GM18868 (cell line): ENCODE measurements at regions not wholly inside any gene's neighbourhood (a gene's known extent, or its start where the extent isn't known, plus 50 kb on each side); places are given as distances from the start of the nearest gene placed in this dataset.
"Not testable (repeated sequence)": the region's sequence is repeated elsewhere in the genome, so short reads cannot be mapped to it uniquely, and the experiment has no call there.

Source experiments
- ATAC-seq: cut with Tn5 transposase; IDR thresholded peaks from one replicate; pipeline ENCODE4 v1.9.1; 2021; ENCODE audit warnings: mild to moderate bottlenecking, moderate library complexity; ENCODE audit not compliant: unreplicated experiment

DNA sequence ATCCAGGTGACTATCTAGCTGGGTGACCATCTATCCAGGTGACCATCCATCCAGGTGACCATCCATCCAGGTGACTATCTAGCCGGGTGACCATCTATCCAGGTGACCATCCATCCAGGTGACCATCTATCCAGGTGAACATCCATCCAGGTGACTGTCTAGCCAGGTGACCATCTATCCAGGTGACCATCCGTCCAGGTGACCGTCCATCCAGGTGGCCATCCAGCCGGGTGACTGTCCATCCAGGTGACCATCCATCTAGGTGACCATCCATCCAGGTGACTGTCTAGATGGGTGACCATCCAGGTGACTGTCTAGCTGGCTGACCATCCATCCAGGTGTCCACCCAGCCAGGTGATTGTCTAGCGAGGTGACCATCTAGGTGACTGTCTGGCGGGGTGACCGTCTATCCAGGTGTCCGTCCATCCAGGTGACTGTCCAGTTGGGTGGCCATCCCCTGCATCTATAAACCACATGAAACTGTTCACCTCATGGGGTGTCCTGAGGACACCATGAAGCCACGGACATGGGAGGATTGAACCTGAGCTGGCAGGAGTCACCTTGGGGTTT is 305.3 kb downstream of the NDUFA10 start:
- no peak for ATAC-seq

DNA sequence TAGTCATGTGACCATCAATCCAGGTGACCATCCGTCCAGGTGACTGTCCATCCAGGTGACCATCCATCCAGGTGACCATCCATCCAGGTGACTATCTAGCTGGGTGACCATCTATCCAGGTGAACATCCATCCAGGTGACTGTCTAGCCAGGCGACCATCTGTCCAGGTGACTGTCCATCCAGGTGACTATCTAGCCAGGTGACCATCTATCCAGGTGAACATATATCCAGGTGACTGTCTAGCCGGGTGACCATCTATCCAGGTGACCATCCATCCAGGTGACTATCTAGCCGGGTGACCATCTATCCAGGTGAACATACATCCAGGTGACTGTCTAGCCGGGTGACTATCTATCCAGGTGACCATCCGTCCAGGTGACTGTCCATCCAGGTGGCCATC is 306.2 kb downstream of the NDUFA10 start:
- not testable (repeated sequence) for ATAC-seq

DNA sequence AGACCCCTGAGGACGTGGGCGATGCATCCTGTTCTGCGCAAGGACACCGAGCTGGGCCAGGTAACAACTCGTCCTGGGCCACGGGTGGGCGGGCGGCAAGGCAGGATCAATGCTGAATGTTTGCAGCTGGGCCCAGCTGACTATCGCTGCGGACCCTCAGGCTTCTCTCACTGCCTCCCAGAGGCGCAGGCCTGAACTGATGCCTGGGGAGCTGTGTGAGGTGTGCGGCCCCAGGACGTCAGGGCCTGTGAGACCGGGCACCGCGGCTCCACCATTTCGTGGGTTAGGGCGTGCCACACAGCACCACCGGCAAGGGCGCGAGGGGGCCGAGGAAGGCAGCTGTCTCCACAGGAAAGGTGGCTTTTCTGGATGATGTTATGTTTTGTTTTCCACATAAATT is 307.4 kb downstream of the NDUFA10 start:
- ATAC-seq: no peak

DNA sequence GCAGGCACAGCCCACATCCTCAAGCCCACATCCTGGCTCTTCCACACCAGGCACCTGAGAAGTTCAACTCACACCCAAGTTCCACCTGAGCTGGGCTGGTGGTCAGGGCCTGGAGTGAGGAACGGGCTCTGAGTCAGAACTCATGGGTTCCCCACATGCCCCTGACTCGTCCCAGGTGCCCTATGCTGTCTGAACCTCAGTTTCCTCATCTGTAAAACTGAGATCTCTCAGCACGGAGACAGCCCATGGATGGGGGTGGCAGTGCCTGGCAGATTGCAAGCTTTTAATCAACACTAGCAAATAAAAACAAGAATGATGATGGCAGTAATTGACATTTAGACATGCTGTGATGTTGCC is 307.8 kb downstream of the NDUFA10 start:
- ATAC-seq: no peak

DNA sequence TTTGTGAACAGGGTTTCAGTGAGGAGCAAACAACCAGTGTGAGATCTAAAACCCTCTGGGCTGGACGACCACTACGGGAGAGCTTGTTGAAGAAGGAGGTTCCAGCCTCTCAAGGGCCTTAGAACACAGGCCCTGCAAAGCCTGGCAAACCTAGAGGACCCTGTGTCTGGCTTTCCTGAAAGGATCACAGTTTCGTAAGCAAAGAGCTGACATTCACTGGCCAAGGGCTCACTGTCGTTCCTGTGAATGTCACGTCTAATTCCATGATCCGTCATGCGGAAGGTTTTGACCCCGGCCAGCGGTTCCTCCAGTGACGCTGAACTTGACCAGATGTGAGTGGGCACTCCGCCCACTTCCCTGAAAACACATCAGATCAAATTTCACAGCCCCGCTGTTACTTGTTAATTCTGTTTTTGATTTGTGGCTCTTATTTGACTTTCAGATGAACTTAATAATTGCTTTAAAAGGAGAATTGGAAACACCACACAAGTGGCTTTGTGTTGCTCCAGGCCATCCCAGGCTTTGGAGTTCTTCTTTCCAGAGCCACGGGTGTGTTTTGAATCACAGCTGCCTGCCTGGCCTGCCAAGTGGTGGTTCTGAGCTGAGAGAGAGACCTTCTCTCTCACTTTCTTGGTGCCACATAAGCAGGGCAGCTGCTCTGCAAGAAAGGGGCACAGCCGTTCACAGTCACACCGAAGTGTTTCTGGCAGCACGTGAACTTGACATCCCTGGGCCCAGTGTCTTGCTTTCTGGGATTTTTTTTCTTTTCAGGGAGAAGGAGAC is 308.4 kb downstream of the NDUFA10 start:
- ATAC-seq: no peak

DNA sequence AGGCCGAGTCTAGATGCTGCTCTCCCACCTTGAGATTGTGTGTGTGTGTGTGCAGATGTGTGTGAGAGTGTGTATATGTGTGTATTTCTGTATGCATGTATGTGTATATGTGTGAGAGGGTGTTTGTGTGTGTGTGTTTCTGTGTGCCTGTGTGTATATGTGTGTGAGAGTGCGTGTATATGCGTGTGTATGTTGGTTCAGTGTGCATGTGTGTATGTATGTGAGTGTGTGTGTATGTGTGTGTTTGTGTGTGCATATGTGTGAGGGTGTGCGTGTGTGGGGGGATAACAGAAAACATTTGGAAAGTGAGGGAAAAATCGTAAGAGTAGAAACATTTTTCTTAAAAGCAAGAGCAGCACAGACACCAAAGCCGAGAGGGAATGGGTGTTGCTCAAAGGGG is 309.1 kb downstream of the NDUFA10 start:
- ATAC-seq: no peak

DNA sequence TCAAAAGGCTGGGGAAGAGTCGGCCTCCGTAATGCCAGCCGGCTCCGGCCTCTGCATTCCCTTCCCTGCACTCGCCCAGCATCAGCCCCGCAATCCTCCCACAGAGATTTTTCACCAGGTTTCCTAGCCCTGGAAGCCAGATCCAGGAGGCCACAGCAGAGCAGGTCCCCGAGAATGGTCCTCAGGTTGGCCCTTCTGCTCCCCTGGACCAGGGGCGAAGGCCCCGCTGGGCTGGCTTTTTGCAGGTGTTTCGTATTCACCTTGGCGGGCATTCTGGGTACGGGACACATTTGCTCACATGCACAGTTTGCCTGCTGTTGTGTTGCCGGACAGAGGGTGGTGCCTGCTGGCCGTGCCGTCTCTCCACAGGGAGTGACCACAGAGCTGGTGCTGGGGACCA is 309.5 kb downstream of the NDUFA10 start:
- no peak for ATAC-seq

DNA sequence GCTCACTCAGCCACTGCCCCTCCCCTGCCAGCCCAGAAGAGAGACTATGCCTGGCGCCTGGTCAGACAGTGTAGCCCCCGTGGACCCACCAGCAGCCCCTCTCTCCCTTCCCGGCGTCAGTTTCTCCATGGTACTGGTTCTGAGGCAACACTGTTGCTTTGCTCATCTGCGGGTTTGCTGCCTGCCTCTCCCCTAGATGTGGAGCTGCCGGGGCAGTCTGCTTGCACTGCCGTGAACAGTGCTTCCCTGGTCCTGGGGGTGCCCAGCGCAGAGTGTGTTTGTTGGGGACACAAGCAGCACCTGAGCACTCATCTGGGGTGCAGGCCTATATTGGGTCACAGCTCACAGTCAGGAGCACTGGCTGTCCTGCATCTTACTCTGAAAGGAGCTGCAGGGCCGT is 309.9 kb downstream of the NDUFA10 start:
- no peak for ATAC-seq

DNA sequence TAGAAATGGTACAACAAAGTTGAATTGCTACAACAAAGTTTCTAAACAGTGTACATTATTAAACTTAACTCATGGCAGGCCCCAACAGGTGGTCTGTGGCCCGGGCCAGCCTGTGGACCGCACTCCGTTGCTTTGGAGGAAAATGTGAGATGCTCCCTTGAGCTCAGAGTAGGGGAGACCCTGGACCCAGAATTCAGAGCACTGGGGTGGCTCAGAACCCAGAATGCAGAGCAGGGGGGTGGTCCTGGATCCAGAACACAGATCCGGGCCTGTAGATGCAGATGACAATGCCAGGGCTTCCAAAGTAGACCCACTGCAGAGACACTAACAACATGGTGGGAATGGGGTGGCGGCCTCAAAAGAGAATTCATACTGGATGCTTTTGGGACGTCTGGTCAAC is 311.0 kb downstream of the NDUFA10 start:
- no peak for ATAC-seq

DNA sequence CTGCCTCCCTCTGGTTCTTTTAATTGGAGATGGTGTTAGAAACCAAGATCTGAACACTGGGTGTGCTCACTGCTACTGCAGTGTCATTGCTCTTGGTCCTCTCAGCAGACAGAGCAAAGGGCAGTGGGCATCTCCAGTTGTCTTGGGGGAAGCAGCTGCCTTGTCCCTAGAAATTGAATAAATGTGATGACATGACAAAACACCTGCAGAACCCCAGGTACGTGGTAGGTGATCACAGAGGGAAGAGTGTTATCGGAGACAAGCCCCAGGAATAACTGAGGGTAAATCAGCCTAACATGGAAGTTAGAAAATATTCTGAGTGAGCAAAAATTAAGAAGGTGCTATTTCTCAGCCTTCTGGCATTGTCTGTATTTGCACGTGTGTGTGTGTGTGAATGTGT is 311.9 kb upstream of the HDAC4 start:
- no peak for ATAC-seq

DNA sequence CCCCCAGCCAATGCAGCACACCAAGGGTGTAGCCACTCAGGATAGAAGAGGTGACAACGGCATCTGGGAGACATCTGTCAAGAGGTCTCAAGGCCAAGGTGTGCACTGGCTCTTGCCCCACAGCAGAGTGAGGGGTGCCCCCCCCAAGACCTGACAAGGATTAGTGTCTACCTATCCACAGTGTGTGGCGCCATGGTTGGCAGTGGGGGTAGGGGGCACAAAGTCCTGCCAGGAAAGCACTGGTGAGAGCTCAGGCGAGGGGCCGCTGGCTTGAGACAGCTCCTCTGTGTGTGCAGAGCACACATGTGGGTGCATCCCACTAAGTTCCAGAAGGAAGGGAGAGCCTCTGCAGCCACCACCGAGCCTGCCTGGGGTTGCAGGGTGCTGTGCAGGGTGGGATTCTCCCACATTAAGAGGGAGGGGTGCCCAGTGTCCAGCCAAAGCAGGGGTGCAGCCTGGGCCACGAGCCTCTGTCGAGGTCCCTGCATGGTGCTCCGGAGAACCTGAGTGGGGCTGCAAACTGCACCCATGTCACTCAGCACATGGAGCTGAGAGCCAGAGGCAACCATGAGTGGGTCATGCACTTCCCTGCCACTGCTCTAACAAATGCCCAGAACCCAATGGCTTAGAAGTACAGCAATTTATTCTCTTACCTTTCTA is 311.2 kb upstream of the HDAC4 start:
- no peak for ATAC-seq

DNA sequence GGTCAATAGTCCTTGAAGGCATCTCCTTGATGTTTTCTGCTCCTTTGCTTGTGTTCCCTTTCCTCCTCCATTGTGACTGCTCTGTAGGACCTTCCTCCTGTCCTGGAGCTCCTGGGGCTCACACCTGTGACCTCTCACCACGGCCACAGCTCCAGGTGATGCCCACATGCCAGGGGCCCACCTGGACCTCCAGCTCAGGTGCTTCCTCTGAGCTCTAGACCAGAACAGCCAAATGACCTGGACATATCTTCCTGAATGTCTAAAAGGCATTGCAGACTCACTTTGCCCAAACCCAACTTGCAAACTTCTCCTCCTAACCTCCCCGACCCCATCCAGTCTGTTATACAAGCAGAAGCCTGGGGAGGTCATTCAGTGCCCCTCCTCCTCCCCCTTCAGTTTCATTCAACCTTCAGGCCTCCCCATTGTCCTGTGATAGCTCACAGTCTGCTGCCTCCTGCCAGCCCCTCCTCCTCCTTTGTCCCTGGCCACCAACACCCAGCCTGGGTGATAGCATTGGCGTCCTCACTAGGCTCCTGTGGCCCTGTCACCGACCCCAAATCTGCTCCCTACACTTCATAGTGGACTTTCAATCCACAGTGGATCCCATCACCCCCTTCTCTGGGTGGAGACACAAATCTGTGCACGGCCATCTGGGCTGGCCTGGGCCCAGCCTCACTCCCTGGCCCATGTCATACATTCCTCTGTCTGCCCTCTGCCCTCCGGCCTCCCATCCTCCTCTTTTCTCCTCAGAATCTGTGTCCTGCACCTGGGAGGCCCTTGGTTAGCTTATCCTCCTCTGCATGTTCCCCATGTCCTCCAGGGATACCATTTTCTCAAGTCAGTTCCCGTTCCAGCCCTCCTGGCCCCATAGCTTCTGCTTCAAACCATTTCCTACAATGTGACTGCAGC is 310.4 kb upstream of the HDAC4 start:
- no peak for ATAC-seq

DNA sequence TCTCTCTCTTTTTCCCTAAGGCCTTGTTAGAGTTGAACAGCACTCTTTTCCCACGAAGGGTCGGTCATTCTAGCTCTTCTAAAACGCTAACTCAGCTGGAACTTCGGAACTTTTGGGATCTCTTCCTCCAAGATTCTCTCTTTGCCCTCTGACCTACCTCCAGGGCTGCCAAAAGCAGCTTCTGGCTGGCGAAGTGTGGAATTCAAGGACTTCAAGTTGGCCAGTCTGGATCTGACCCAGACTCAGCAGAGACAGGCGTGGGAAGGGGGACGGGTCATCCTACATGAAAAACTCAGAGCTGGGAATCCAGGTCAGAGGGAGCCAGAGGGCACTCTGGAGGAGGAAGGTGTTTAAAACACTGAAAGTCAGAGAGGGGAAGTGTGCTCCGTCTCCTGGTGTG is 305.5 kb upstream of the HDAC4 start:
- ATAC-seq: no peak

DNA sequence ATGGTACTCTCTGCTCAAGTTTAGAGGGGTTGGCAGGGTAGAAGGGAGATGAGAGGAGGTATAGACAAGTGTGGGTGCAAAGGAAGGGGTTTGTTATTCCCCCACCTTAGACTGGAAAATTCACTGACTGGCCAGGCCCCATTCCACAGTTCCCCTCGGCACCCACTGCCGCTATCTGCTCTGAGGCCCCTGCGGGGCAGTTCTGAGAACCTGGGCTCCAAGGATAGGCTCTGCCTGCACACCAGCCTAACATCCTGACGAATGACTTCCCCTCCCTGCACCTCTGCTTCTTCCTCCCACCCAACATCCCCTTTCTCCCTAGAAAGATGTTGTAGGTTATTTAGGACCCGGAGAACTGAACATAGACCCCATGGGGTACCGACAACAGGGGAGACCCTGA is 303.9 kb upstream of the HDAC4 start:
- ATAC-seq: no peak

DNA sequence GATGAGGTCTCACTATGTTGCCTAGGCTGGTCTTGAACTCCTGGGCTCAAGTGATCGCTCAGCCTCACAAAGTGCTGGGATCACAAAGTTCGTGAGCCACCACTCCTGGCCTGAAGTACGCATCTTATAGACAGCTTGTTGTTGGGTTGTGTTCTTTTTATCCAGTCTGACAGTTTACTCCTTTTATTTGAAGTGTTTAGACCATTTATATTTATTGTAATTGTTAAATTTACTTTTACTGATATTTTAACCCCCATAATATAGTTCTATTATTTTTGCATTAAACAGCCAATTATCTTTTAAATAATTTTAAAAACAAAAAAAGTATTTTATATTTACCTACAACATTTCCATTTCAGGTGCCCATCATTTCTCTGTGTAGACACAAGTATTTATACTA is 303.0 kb upstream of the HDAC4 start:
- ATAC-seq: no peak

DNA sequence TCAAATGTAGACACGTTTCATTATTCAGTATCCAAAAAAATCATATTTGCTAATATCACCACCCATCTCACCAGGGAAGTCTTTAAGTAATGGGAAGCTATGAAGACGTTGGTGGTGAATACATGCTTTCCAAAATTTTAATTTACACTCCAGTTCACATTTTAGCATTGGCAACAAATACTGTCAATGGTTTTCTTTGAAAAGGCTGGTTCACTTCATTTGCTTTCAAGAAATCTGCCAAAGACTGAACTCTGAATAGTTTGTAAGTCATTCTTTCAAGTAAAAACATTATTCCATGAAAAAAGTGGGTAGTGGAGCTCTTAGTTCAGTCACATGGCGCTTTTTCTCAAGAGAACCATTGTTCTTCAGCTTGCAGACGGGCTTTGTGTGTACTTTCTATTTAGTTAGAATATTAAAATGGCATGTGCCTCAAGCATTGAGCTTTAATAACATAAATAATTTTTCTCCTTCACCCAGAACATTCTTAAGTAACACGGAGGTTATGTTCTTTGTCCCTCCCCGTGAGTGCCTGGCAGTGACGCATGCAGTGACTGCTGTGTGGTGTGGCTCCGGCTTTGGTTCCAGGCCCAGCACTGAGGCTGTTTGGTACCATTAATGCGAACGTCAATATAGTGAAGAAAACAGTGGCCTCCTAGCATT is 300.0 kb upstream of the HDAC4 start:
- no peak for ATAC-seq

DNA sequence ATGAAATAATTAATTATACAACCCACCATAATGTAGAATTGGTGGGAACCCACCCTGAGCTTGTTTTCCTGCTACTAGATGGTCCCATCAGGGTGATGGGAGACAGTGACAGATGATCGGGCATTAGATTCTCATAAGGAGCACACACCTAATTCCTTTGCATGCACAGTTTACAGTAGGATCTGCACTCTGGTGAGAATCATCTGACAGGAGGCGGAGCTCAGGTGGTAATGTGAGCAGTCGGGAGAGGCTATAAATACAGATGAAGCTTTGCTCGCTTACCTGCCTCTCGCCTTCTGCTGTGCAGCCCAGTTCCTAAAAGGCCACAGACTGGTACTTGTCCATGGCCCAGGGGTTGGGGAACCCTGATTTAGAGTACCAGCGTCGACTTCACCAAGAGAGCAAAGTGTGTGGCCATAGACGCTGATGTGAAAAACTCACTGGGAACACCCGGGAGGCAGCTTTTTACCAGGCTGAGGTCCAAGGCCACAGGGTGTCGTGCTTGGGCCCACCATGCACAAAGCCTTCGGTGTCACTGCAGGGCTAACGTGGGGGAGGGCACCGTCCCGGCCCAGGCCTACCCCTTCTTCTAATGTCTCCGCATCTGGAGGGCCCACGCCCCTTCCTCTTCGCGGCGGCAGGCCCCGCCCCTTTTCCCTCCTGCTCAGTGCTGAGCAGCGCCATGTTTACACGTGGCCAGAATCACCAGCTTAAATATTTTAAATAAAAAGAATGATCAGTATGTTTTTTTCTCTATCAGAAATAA is 296.8 kb upstream of the HDAC4 start:
- ATAC-seq: no peak

DNA sequence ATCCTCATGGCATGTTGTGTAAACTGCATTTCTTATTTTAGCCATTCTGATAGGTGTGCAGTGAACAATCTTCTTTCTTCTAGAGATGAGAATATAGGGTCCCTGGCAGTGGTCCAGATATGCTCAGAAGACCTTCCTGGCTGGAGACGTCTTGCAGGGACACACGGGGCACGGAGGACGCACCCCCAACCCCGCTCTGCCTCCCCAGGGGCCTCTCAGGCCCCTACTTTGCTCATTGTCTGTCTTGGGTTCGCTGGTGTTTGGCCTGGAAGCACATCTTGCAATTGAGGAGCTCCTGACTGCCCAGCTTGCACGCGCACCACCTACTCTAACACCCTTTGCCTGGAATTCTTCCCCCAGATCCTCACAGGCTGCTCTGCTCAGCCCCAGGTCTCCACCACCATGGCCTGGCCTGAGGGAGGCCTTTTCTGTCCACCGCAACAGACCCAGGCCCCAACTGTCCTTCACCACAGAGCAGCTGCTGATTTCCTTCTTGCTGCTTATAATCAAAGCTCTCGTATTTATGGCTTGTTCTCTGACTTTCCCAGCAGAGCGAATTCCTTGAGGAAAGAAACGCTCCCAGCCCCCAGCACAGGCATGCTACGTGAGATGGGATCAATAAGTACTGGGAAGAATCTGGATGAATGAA is 295.9 kb upstream of the HDAC4 start:
- no peak for ATAC-seq

DNA sequence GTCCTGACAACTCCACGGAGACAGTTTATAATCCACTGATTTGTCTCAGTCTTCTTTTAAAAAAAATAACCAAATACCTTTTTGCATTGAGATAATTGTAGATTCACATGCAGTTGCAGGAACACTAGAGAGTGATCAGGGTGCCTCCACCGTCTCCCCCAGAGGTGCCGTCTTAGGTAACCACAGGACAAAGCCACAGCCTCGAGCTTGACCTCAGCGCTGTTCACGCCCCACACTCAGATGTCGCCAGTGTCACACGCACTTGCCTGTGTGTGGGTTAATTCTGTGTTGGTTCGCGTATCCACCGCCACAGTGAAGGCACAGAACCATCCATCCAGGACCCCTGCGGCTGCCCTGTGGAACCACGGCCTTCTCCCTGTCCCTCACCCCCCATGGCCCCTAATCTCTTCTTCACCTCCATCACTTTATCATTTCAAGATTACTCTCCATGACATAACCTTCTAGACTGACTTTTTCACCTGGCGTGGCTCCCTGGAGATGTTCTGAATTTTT is 295.0 kb upstream of the HDAC4 start:
- no peak for ATAC-seq
